ENCODE measurements at regions not wholly inside any gene's neighbourhood (a gene's known extent, or its start where the extent isn't known, plus 50 kb on each side); places are given as distances from the start of the nearest gene placed in this dataset.

DNA sequence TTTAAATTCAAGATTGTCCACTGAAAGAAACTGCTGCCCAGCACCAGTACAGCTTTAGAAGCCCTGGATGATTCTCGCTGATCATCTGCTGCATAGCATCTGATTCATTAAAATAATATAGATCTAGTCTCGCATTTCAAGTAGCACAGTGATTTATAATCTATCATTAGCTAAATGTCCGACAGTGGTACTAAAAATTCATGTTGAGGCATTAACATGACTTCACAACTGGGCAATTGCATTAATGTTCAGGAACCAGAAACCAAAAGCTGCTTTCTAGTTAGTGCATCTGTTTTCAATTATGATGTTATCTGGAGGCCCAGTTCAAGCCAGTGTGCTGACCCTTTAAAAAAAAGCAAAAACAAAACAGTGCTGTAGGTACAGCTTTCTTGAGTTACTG, 1987.2 kb upstream of the SEL1L start:
- no peak overlapping the region for H3K4me3 Mint-ChIP-seq (ENCODE audit: unreplicated experiment)
- no peaks in the 10 kb centered on the region for H3K4me1 Mint-ChIP-seq (ENCODE audit: low read depth, unreplicated experiment)
- intact Hi-C loops (cut with micrococcal nuclease; ENCODE audit: unreplicated experiment), result no loop called here
- CTCF ChIA-PET, result no interaction called here
- Histone ChIP-seq H3K9me3 (no peaks in the 10 kb centered on the region), H3K4me1 (no peaks in the 10 kb centered on the region), H3K27me3 (replicated peaks; ENCODE audit: control insufficient read depth, insufficient read depth, low read length) (no peaks in the 10 kb centered on the region), H3K4me3 (ENCODE audit: low read depth, low read length) (no peak overlapping the region), H3K36me3 (ENCODE audit: control insufficient read depth, insufficient read depth, low read length) (no peaks in the 10 kb centered on the region)
- no peaks in the 10 kb centered on the region for H3K36me3 Mint-ChIP-seq (ENCODE audit: insufficient read depth, unreplicated experiment)
- POLR2A ChIA-PET, result no interaction called here
- H3K27me3 Mint-ChIP-seq (ENCODE audit: insufficient read depth, unreplicated experiment), result no peaks in the 10 kb centered on the region
- no peak for TF ChIP-seq CTCF (IDR thresholded peaks at IDR 0.05; ENCODE audit: insufficient read depth in 1 of 2, low read depth in 1 of 2, low read length in 1 of 2, severe bottlenecking in 1 of 2, unreplicated experiment in 1 of 2)
- DNase-seq, result no peak
- BruUV-seq (replicated peaks), result no TSS peak
- H3K9me3 Mint-ChIP-seq (ENCODE audit: unreplicated experiment), result no peaks in the 10 kb centered on the region
- H3K27ac Mint-ChIP-seq (ENCODE audit: unreplicated experiment), result no peak overlapping the region

DNA sequence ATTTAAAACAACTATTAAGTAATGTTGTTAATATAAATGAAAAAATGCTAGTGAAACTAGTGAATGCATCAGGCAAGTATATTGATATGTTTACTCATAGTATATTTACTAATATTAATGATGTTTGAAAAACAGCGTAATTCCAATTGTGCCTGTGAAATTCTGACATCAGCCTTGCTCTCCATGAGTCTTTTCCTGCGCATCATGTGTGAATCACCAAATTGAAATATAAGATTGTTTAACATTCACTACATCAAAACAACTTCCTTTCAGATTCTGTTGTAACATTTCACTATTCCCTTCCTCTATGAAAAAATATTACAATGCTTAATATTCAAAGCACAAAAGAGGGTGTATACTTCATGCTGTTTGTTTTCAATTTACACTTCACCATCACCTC, 1995.9 kb upstream of the SEL1L start:
- ChIA-PET POLR2A (no interaction called here), CTCF (no interaction called here)
- Mint-ChIP-seq H3K9me3 (ENCODE audit: unreplicated experiment) (no peaks in the 10 kb centered on the region), H3K27ac (ENCODE audit: unreplicated experiment) (no peak overlapping the region), H3K36me3 (ENCODE audit: insufficient read depth, unreplicated experiment) (no peaks in the 10 kb centered on the region), H3K27me3 (ENCODE audit: insufficient read depth, unreplicated experiment) (no peaks in the 10 kb centered on the region), H3K4me1 (ENCODE audit: low read depth, unreplicated experiment) (no peaks in the 10 kb centered on the region), H3K4me3 (ENCODE audit: unreplicated experiment) (no peak overlapping the region)
- Histone ChIP-seq H3K9me3 (no peaks in the 10 kb centered on the region), H3K36me3 (ENCODE audit: control insufficient read depth, insufficient read depth, low read length) (no peaks in the 10 kb centered on the region), H3K4me1 (no peaks in the 10 kb centered on the region), H3K4me3 (ENCODE audit: low read depth, low read length) (no peak overlapping the region), H3K27me3 (replicated peaks; ENCODE audit: control insufficient read depth, insufficient read depth, low read length) (no peaks in the 10 kb centered on the region)
- BruUV-seq (replicated peaks), result no TSS peak
- intact Hi-C loops (cut with micrococcal nuclease; ENCODE audit: unreplicated experiment), result no loop called here
- TF ChIP-seq CTCF (IDR thresholded peaks at IDR 0.05; ENCODE audit: insufficient read depth in 1 of 2, low read depth in 1 of 2, low read length in 1 of 2, severe bottlenecking in 1 of 2, unreplicated experiment in 1 of 2), result no peak
- no peak for DNase-seq

- H3K4me3 ChIP-seq (ENCODE audit: low read depth, low read length), result no peak overlapping the region
- TF ChIP-seq CTCF (IDR thresholded peaks at IDR 0.05; ENCODE audit: insufficient read depth in 1 of 2, low read depth in 1 of 2, low read length in 1 of 2, severe bottlenecking in 1 of 2, unreplicated experiment in 1 of 2), result no peak
- intact Hi-C loops (cut with micrococcal nuclease; ENCODE audit: unreplicated experiment), result no loop called here
- no peaks in the 10 kb centered on the region for H3K4me1 Mint-ChIP-seq (ENCODE audit: low read depth, unreplicated experiment)
- BruUV-seq (replicated peaks), result no TSS peak
- H3K36me3 ChIP-seq (ENCODE audit: control insufficient read depth, insufficient read depth, low read length), result no peaks in the 10 kb centered on the region
- no peak for DNase-seq
- H3K9me3 Mint-ChIP-seq (ENCODE audit: unreplicated experiment), result no peaks in the 10 kb centered on the region
- H3K27me3 Mint-ChIP-seq (ENCODE audit: insufficient read depth, unreplicated experiment), result no peaks in the 10 kb centered on the region
- H3K4me3 Mint-ChIP-seq (ENCODE audit: unreplicated experiment), result no peak overlapping the region
- no peak overlapping the region for H3K27ac Mint-ChIP-seq (ENCODE audit: unreplicated experiment)
- H3K36me3 Mint-ChIP-seq (ENCODE audit: insufficient read depth, unreplicated experiment), result no peaks in the 10 kb centered on the region
- H3K27me3 ChIP-seq (replicated peaks; ENCODE audit: control insufficient read depth, insufficient read depth, low read length), result no peaks in the 10 kb centered on the region
- H3K9me3 ChIP-seq, result no peaks in the 10 kb centered on the region
- ChIA-PET POLR2A (no interaction called here), CTCF (no interaction called here)
- no peaks in the 10 kb centered on the region for H3K4me1 ChIP-seq
Measured at GRCh38 chr14:83533734-83534133, 1996.2 kb upstream of the FLRT2 start.

All from Caco-2 (cell line).